ENCODE measurements at regions not wholly inside any gene's neighbourhood (a gene's known extent, or its start where the extent isn't known, plus 50 kb on each side); places are given as distances from the start of the nearest gene placed in this dataset.

GRCh38 chr5:88487066-88487465, 218.4 kb upstream of the TMEM161B start:
- no peak for DNase-seq (ENCODE audit: low spot score)

GRCh38 chr5:88486431-88486830, 217.8 kb upstream of the TMEM161B start:
- DNase-seq (ENCODE audit: low spot score): no peak

- DNase-seq (ENCODE audit: low spot score): no peak
These were observed 216.9 kb upstream of the TMEM161B start for GRCh38 chr5:88485531-88485930.

GRCh38 chr5:88483964-88484672, 215.5 kb upstream of the TMEM161B start:
- no peak for DNase-seq (ENCODE audit: low spot score)

GRCh38 chr5:88480801-88481499, 212.3 kb upstream of the TMEM161B start:
- no peak for DNase-seq (ENCODE audit: low spot score)

GRCh38 chr5:88480245-88480644, 211.6 kb upstream of the TMEM161B start:
- no peak for DNase-seq (ENCODE audit: low spot score)

GRCh38 chr5:88474574-88474973, 205.9 kb upstream of the TMEM161B start:
- DNase-seq (ENCODE audit: low spot score): no peak

GRCh38 chr5:88470745-88471144, 202.1 kb upstream of the TMEM161B start:
- DNase-seq (ENCODE audit: low spot score): no peak

GRCh38 chr5:88459971-88460370, 191.3 kb upstream of the TMEM161B start:
- DNase-seq (ENCODE audit: low spot score): no peak

- DNase-seq (ENCODE audit: low spot score): peak; percentile 13
These were observed 184.2 kb upstream of the TMEM161B start for GRCh38 chr5:88452820-88453219.

GRCh38 chr5:88450239-88450638, 181.6 kb upstream of the TMEM161B start:
- no peak for DNase-seq (ENCODE audit: low spot score)

- DNase-seq (ENCODE audit: low spot score): peak; percentile 87
These were observed 169.4 kb upstream of the TMEM161B start for GRCh38 chr5:88438006-88438405.

- DNase-seq (ENCODE audit: low spot score): no peak
These were observed 167.6 kb upstream of the TMEM161B start for GRCh38 chr5:88436290-88436689.

- DNase-seq (ENCODE audit: low spot score): no peak
These were observed 160.0 kb upstream of the TMEM161B start for GRCh38 chr5:88428633-88429032.

GRCh38 chr5:88426441-88426840, 157.8 kb upstream of the TMEM161B start:
- DNase-seq (ENCODE audit: low spot score): peak; percentile 59

- DNase-seq (ENCODE audit: low spot score): no peak
These were observed 156.5 kb upstream of the TMEM161B start for GRCh38 chr5:88425124-88425523.

- DNase-seq (ENCODE audit: low spot score): no peak
These were observed 151.3 kb upstream of the TMEM161B start for GRCh38 chr5:88419931-88420330.

- DNase-seq (ENCODE audit: low spot score): no peak
These were observed 138.7 kb upstream of the TMEM161B start for GRCh38 chr5:88407341-88407740.

GRCh38 chr5:88405783-88406182, 137.1 kb upstream of the TMEM161B start:
- DNase-seq (ENCODE audit: low spot score): no peak

- DNase-seq (ENCODE audit: low spot score): no peak
These were observed 135.8 kb upstream of the TMEM161B start for GRCh38 chr5:88404405-88404804.

- no peak for DNase-seq (ENCODE audit: low spot score)
These were observed 133.0 kb upstream of the TMEM161B start for GRCh38 chr5:88401686-88402085.

GRCh38 chr5:88401228-88401627, 132.6 kb upstream of the TMEM161B start:
- DNase-seq (ENCODE audit: low spot score): no peak

GRCh38 chr5:88399561-88399960, 130.9 kb upstream of the TMEM161B start:
- no peak for DNase-seq (ENCODE audit: low spot score)

- no peak for DNase-seq (ENCODE audit: low spot score)
These were observed 129.7 kb upstream of the TMEM161B start for GRCh38 chr5:88398316-88398715.

Measured in kidney tubule cell (primary cell).